SK-N-MC (cell line): ENCODE measurements at regions not wholly inside any gene's neighbourhood (a gene's known extent, or its start where the extent isn't known, plus 50 kb on each side); places are given as distances from the start of the nearest gene placed in this dataset.

Source experiments
- DNase-seq: peaks from one replicate; pipeline ENCODE4 v3.0.0-alpha.2; 2011; ENCODE audit warnings: low read depth, low spot score
- H3K27ac ChIP-seq: fragments of 200-600 bp; sonication (generic); 2 replicates; pipeline ENCODE4 v1.5.1; 2016; ENCODE audit warnings: mixed run types
- H3K36me3 ChIP-seq: fragments of 200-600 bp; sonication (generic); 2 replicates; pipeline ENCODE4 v1.6.1; 2017; ENCODE audit warnings: antibody characterized with exemption, low read length, mixed read lengths; ENCODE audit not compliant: insufficient read depth
- H3K4me3 ChIP-seq: fragments of 200-600 bp; sonication (generic); 2 replicates; pipeline ENCODE4 v1.5.1; 2016
- H3K9ac ChIP-seq: fragments of 200-600 bp; sonication (generic); 2 replicates; pipeline ENCODE4 v1.8.0; 2017; ENCODE audit warnings: mixed run types, mixed read lengths; ENCODE audit not compliant: insufficient read length
- H3K9me3 ChIP-seq: fragments of 200-600 bp; sonication (generic); 2 replicates; pipeline ENCODE4 v1.6.1; 2017; ENCODE audit warnings: low read depth, mild to moderate bottlenecking, antibody characterized with exemption, low read length, moderate library complexity, mixed read lengths
- EZH2 ChIP-seq: fragments of 200-600 bp; sonication (generic); IDR thresholded peaks from one replicate; pipeline ENCODE4 v1.6.1; 2017; ENCODE audit warnings: antibody characterized with exemption
- FOXP2 ChIP-seq: optimal IDR thresholded peaks from 2 replicates; pipeline ENCODE3; 2011; ENCODE audit warnings: mild to moderate bottlenecking, moderate library complexity; ENCODE audit not compliant: insufficient read depth; ENCODE audit errors: extremely low read length, control extremely low read depth
- POLR2AphosphoS5 ChIP-seq: IDR thresholded peaks from 2 replicates; pipeline ENCODE4 v1.6.1; 2012; ENCODE audit warnings: mild to moderate bottlenecking, low read depth, low read length, borderline replicate concordance

DNA sequence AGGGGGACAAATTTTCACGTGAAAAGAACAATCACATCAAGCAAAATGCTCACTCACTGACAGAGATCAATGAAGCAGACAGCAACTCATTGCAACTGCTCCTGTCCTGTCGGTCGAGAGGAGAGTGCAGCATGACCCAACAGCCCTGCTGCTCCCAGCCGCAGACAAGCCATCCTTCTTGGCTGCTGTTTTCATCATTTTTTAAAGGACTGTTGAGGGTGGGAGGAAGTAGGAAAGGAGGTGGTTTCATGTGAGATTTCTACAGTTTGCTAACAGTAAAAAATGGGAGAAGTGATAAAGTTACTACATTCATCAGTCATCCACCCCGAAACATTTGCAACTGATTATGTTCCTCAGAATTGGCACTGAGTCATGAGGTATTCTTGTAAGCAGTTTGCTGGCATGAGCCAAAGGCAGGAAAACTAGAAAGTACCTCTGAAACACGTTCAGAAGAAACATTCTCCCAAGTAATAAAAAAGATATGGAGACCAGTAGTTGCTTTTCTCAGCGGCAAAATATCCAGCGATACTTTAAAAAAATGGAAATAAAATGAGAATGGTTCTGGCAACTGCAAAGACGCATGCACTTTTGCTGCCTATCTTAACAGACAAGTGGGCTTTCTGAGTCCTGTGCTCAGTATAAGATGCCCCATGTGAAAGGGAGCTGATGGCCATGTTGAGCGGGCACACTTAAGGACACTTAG, 72.0 kb upstream of the CLDN14 start:
- no peak overlapping the region for H3K9ac ChIP-seq
- H3K4me3 ChIP-seq, result no peak overlapping the region

DNA sequence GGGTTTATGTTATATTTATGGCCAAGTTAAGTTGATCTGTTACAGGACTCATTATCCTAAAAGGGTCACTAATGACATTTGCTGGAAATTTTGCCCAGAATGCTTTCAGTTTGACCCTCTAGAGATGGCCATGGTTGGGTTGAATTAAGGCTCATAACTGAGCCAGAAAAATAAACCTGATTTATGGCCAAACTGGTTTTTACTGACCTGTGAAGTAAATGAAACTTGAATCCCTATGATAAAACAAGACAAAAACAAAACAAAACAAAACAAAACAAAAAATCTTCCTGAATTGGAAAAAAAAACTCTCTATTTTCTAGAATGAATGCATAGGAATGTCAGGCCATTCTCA, 72.5 kb upstream of the CLDN14 start:
- no peak overlapping the region for H3K4me3 ChIP-seq
- no peaks in the 10 kb centered on the region for H3K36me3 ChIP-seq
- no peaks in the 10 kb centered on the region for H3K9me3 ChIP-seq
- no peak for DNase-seq
- no peak overlapping the region for H3K27ac ChIP-seq
- no peak overlapping the region for H3K9ac ChIP-seq
- TF ChIP-seq POLR2AphosphoS5 (no peak), EZH2 (no peak), FOXP2 (no peak)

More for the DNA sequence above, 72.0 kb upstream of the CLDN14 start:
- no peak overlapping the region for H3K27ac ChIP-seq
- DNase-seq, result no peak
- H3K36me3 ChIP-seq, result no peaks in the 10 kb centered on the region
- TF ChIP-seq EZH2 (no peak), FOXP2 (no peak), POLR2AphosphoS5 (no peak)
- no peaks in the 10 kb centered on the region for H3K9me3 ChIP-seq

DNA sequence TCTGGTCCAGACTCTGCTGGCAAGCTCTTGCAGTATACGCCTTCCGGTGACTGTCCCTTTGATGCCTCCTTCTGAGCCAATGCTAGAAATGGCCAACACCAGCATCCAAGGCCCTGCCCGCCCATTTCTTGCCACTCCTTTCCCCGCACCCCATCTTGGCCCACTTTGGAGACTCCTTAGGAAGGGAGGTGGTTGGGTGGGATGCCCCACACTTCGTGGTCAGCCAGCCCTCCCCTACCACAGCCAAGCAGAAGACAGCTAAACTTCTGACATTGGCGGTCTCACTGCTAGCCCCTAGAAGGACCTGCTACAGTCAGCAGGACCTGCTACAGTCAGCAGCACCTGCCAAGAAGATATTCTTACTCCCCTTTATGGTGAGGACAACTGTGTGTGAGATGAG, 73.5 kb upstream of the CLDN14 start:
- no peak for DNase-seq
- no peak overlapping the region for H3K4me3 ChIP-seq

DNA sequence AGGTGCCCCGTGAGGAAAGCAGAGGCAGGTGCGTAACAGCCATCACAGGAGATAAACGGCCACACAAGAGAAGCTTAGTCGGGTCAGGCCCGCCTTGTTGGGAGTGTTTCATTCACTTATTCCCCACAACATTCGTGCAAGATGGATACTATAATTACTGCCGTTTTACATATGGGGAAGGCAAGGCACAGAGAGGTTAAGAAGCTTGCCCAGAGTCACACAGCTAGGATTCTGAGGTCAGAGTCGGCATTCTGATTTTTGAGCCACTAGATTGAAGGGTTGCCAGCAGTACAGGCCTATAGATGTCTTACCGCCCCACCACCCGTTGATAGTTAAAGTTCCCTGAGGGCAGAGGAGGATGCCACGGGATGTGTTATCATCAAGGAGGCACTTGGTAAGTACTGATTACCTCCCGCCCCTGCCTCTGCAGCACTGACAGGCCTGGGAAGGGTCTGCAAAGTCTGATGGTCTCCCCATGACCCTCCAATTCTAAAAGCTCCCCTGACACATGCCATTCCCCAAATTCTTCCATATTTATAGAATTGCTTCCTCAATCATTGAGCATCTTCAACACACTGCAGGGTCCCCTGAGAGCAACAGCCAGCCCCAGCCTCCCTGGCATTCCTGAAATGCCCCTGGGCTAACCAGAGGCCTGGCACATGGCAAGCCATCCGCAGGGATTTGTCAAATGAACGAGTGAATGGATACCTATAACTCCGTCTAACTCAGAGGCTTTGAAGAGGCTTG, 74.7 kb upstream of the CLDN14 start:
- TF ChIP-seq FOXP2 (no peak), EZH2 (no peak), POLR2AphosphoS5 (no peak)
- no peak overlapping the region for H3K9ac ChIP-seq
- no peak overlapping the region for H3K4me3 ChIP-seq
- DNase-seq, result no peak
- no peaks in the 10 kb centered on the region for H3K36me3 ChIP-seq
- no peaks in the 10 kb centered on the region for H3K9me3 ChIP-seq
- no peak overlapping the region for H3K27ac ChIP-seq

More for the DNA sequence above, 73.5 kb upstream of the CLDN14 start:
- no peak overlapping the region for H3K9ac ChIP-seq
- no peak overlapping the region for H3K27ac ChIP-seq
- H3K36me3 ChIP-seq, result no peaks in the 10 kb centered on the region
- no peaks in the 10 kb centered on the region for H3K9me3 ChIP-seq
- TF ChIP-seq POLR2AphosphoS5 (no peak), EZH2 (no peak), FOXP2 (no peak)

DNA sequence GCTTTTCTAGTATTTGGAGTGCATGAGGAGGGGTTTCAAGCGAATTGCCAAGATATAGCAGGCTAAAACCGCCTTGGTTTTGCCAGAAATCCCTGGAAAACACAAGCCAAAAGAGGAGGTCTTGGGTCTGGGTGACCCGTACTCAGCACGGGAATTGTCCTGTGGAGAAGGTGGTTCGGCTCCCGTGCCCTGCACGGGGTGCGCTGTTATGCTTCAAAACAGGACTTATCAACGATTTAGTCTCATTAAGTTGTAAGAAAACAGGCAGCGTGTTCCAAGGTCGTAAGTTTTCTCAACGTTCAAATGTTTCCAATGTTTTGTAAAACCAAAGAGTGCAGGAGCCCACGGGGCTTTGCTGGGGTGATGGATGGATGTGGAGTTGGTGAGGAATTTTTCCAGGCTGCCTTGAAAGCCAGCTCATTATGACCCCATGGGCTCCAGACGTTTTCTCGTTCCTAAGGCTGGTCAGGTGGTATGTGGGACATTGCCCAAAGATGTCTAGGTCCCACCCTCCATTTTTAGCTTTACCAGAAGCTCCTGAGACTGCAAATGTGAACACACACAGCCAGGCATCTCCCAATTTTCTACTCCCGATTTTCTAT, 75.4 kb upstream of the CLDN14 start:
- Histone ChIP-seq H3K9ac (no peak overlapping the region), H3K9me3 (no peaks in the 10 kb centered on the region), H3K36me3 (no peaks in the 10 kb centered on the region), H3K4me3 (no peak overlapping the region), H3K27ac (no peak overlapping the region)
- TF ChIP-seq FOXP2 (no peak), EZH2 (no peak), POLR2AphosphoS5 (no peak)
- no peak for DNase-seq

DNA sequence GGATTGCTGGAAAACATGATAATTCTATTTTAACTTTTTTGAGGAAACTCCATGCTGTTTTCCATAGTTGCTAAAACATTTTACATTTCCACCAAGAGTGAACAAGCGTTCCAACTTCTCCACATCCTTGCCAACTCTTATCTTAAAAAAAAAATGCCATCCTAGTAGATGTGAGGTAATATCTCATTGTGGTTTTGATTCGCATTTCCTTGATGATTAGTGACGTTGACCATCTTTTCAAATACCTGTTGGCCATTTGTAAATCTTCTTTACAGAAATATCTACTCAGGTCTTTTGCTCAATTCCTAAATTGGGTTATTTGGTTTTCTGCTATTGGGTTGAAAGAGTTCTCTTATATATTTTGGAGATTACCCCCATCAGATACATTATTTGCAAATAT, 77.4 kb upstream of the CLDN14 start:
- H3K36me3 ChIP-seq, result no peaks in the 10 kb centered on the region
- DNase-seq, result no peak
- no peak overlapping the region for H3K27ac ChIP-seq
- H3K9ac ChIP-seq, result no peak overlapping the region
- no peak for TF ChIP-seq FOXP2
- TF ChIP-seq POLR2AphosphoS5, result no peak
- no peak for TF ChIP-seq EZH2
- H3K4me3 ChIP-seq, result no peak overlapping the region
- H3K9me3 ChIP-seq, result no peaks in the 10 kb centered on the region

DNA sequence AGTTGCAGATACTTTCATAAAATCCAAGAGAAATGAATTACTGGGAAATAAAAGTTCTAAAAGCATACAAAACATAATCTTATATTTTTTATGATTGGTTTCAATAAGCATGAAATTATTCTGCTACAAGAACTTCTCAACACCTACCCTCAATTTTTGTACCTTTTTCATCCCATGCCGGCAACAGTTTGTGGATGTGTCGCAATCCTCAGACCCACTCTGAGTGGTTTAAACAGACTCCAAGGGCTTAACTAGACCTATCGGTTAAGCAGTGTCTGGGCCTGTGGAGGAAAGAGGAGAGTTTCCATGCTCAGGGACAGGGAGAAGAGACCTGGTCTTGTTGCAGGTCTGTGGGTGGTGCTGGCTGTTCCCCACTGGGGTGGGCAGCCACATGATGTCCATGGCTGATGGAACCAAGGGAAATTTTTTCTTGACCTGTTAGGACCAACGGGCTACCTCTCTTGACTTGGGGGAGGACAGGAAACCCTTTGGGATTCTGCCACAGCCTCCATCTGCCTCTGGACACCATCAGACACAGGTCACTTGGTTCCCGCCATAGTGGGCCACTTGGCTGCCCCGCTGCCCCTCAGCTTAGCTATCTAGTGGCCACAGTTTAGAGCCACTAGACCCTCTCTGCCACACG, 81.1 kb upstream of the CLDN14 start:
- no peak overlapping the region for H3K4me3 ChIP-seq

DNA sequence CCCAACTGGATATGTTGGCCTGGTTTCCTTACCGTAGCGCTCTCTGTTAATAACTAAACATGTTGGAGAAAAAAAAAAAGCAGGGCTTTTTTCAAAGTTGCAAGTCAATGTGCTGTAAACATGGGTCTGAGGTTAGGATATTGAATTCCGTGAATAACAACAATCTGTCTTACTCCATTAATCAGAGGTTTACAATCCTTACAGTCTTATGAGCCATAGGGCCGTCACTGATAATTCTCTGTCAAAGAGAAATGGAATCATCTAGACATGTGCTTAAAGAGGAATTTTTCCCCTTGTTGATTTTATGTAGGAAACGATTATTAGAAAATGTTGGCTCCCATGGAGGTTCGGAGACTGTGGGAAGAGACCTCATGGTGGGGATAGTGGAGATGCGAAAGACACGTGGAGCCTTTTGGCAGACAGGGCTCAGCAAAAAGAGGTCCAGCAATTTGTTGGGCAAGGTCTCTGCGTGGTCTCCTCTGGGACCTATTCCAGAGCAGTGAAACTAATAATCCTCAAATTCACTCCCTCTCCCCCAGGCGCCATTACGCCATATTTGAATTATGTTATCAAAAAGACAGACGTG, 83.5 kb upstream of the CLDN14 start:
- DNase-seq, result no peak
- H3K9ac ChIP-seq, result no peak overlapping the region

More for the DNA sequence above, 81.1 kb upstream of the CLDN14 start:
- H3K9me3 ChIP-seq, result no peaks in the 10 kb centered on the region
- no peak for DNase-seq
- H3K36me3 ChIP-seq, result no peaks in the 10 kb centered on the region
- TF ChIP-seq FOXP2 (no peak), POLR2AphosphoS5 (no peak), EZH2 (no peak)
- H3K9ac ChIP-seq, result no peak overlapping the region
- no peak overlapping the region for H3K27ac ChIP-seq

More for the DNA sequence above, 83.5 kb upstream of the CLDN14 start:
- no peaks in the 10 kb centered on the region for H3K36me3 ChIP-seq
- TF ChIP-seq EZH2 (no peak), POLR2AphosphoS5 (no peak), FOXP2 (no peak)
- H3K4me3 ChIP-seq, result no peak overlapping the region
- H3K9me3 ChIP-seq, result no peaks in the 10 kb centered on the region
- no peak overlapping the region for H3K27ac ChIP-seq
